GM12891 (cell line): ENCODE measurements at regions not wholly inside any gene's neighbourhood (a gene's known extent, or its start where the extent isn't known, plus 50 kb on each side); places are given as distances from the start of the nearest gene placed in this dataset.
"Not testable (repeated sequence)": the region's sequence is repeated elsewhere in the genome, so short reads cannot be mapped to it uniquely, and the experiment has no call there.

Experiments
- DNase-seq: peaks from one replicate; pipeline ENCODE4 v3.0.0; 2011; ENCODE audit warnings: low spot score; ENCODE audit not compliant: insufficient read length
- FAIRE-seq: peaks from 2 replicates; lab custom pipeline; 2011; peaks lifted over from hg19 to GRCh38; lab: Jason Lieb, UNC
- PAX5 ChIP-seq: IDR thresholded peaks from 2 replicates; pipeline ENCODE4 v1.6.1; 2011; ENCODE audit warnings: low read length, moderate library complexity, mild to moderate bottlenecking; ENCODE audit not compliant: insufficient read depth, severe bottlenecking
- POLR2A ChIP-seq: IDR thresholded peaks from 2 replicates; pipeline ENCODE4 v1.6.1; 2011; ENCODE audit warnings: low read depth, low read length, control low read depth
- POLR2AphosphoS5 ChIP-seq: IDR thresholded peaks from 2 replicates; pipeline ENCODE4 v1.6.1; 2011; ENCODE audit warnings: low read depth, low read length, control low read depth
- POU2F2 ChIP-seq: IDR thresholded peaks from 2 replicates; pipeline ENCODE4 v1.6.1; 2011; ENCODE audit warnings: low read depth, mild to moderate bottlenecking, control low read depth, low read length, moderate library complexity
- SPI1 ChIP-seq: IDR thresholded peaks from 2 replicates; pipeline ENCODE4 v1.6.1; 2011; ENCODE audit warnings: low read depth, low read length, control low read depth
- TAF1 ChIP-seq: IDR thresholded peaks from 2 replicates; pipeline ENCODE4 v1.6.1; 2011; ENCODE audit warnings: low read depth, low read length, control low read depth

GRCh38 chr2:185979546-185980071 is 241.0 kb downstream of the FSIP2 start:
- TF ChIP-seq POU2F2 (no peak), SPI1 (no peak), POLR2AphosphoS5 (no peak), POLR2A (no peak), TAF1 (no peak)
- FAIRE-seq = no peak
- no peak for DNase-seq

- no peak for DNase-seq
- TF ChIP-seq POLR2A = no peak
- TF ChIP-seq TAF1 = no peak
- no peak for TF ChIP-seq POU2F2
- no peak for TF ChIP-seq POLR2AphosphoS5
- TF ChIP-seq PAX5 = no peak
- TF ChIP-seq SPI1 = no peak
- no peak for FAIRE-seq
Observed at GRCh38 chr2:185980944-185981343, 242.3 kb downstream of the FSIP2 start.

- no peak for FAIRE-seq
- no peak for DNase-seq
- no peak for TF ChIP-seq TAF1
- no peak for TF ChIP-seq POU2F2
- TF ChIP-seq PAX5 = no peak
- no peak for TF ChIP-seq POLR2A
- TF ChIP-seq SPI1 = no peak
- TF ChIP-seq POLR2AphosphoS5 = no peak
Observed at GRCh38 chr2:185984670-185985069, 246.1 kb downstream of the FSIP2 start.

GRCh38 chr2:185988907-185989306 is 250.3 kb downstream of the FSIP2 start:
- not testable (repeated sequence) for FAIRE-seq, DNase-seq

GRCh38 chr2:185990861-185991525 is 252.4 kb downstream of the FSIP2 start:
- DNase-seq = no peak
- FAIRE-seq = no peak
- TF ChIP-seq SPI1 (no peak), POU2F2 (no peak), POLR2AphosphoS5 (no peak), TAF1 (no peak), POLR2A (no peak), PAX5 (no peak)

GRCh38 chr2:185998562-185999070 is 260.0 kb downstream of the FSIP2 start:
- FAIRE-seq (no peak), DNase-seq (no peak)
- TF ChIP-seq POLR2AphosphoS5 (no peak), POLR2A (no peak), POU2F2 (no peak), TAF1 (no peak), SPI1 (no peak), PAX5 (no peak)

GRCh38 chr2:186009341-186009740 is 270.7 kb downstream of the FSIP2 start:
- DNase-seq (no peak), FAIRE-seq (no peak)
- TF ChIP-seq TAF1 (no peak), PAX5 (no peak), POLR2A (no peak), POLR2AphosphoS5 (no peak), POU2F2 (no peak), SPI1 (no peak)

- no peak for DNase-seq
- FAIRE-seq = no peak
- TF ChIP-seq PAX5 (no peak), TAF1 (no peak), POU2F2 (no peak), POLR2AphosphoS5 (no peak), POLR2A (no peak), SPI1 (no peak)
Observed at GRCh38 chr2:186017278-186017677, 278.7 kb downstream of the FSIP2 start.

GRCh38 chr2:186024921-186025320 is 286.3 kb downstream of the FSIP2 start:
- TF ChIP-seq POLR2AphosphoS5 (no peak), TAF1 (no peak), SPI1 (no peak), PAX5 (no peak), POU2F2 (no peak), POLR2A (no peak)
- no peak for FAIRE-seq
- DNase-seq = no peak

GRCh38 chr2:186027922-186028321 is 289.3 kb downstream of the FSIP2 start:
- no peak for FAIRE-seq
- DNase-seq = no peak
- TF ChIP-seq SPI1 = peak; percentile 69; the same call in 1 of the 2 replicates
- TF ChIP-seq POU2F2 = no peak

GRCh38 chr2:186031229-186031628 is 292.6 kb downstream of the FSIP2 start:
- DNase-seq (no peak), FAIRE-seq (no peak)

More at GRCh38 chr2:186031229-186031628, 292.6 kb downstream of the FSIP2 start:
- TF ChIP-seq PAX5 (no peak), SPI1 (peak; percentile 70), POLR2AphosphoS5 (no peak)
